ENCODE measurements at regions not wholly inside any gene's neighbourhood (a gene's known extent, or its start where the extent isn't known, plus 50 kb on each side); places are given as distances from the start of the nearest gene placed in this dataset.

GRCh38 chr4:52266537-52267137, 215.5 kb downstream of the SPATA18 start:
- no TSS peak for BruUV-seq (replicated peaks)
- H3K4me2 ChIP-seq: peak overlapping the region; percentile 54
- no peaks in the 10 kb centered on the region; the same call in 1 of the 2 replicates for H3F3A ChIP-seq (ENCODE audit: insufficient read depth, low read depth)
- no peaks in the 10 kb centered on the region for H3K9me3 ChIP-seq (ENCODE audit: insufficient read depth, low read depth)
- no peaks in the 10 kb centered on the region for H3K27me3 ChIP-seq (ENCODE audit: insufficient read depth, low read depth)
- peak overlapping the region; percentile 79 for H3K27ac ChIP-seq
- peaks cover 22% of the 10 kb centered on the region for H3K4me1 ChIP-seq (replicated peaks; ENCODE audit: insufficient read depth)
- no peaks in the 10 kb centered on the region for H3K9me2 ChIP-seq (ENCODE audit: insufficient read depth)
- no peaks in the 10 kb centered on the region for H3K36me3 ChIP-seq (ENCODE audit: low read depth)
- H3K79me2 ChIP-seq (ENCODE audit: low read depth): no peaks in the 10 kb centered on the region
- H3K4me3 ChIP-seq: no peak overlapping the region
- TF ChIP-seq EZH2 (IDR thresholded peaks at IDR 0.05; ENCODE audit: low read depth) (no peak), CTCF (conservative IDR thresholded peaks at IDR 0.05) (no peak)
- CTCF ChIA-PET: no interaction called here
- DNase-seq: no peak
- intact Hi-C loops (cut with micrococcal nuclease; ENCODE audit: unreplicated experiment): no loop called here
- POLR2A ChIA-PET (ENCODE audit: unreplicated experiment): no interaction called here
- no peaks in the 10 kb centered on the region for H4K20me1 ChIP-seq (ENCODE audit: insufficient read depth)
- H2AFZ ChIP-seq: no peak overlapping the region

DNA sequence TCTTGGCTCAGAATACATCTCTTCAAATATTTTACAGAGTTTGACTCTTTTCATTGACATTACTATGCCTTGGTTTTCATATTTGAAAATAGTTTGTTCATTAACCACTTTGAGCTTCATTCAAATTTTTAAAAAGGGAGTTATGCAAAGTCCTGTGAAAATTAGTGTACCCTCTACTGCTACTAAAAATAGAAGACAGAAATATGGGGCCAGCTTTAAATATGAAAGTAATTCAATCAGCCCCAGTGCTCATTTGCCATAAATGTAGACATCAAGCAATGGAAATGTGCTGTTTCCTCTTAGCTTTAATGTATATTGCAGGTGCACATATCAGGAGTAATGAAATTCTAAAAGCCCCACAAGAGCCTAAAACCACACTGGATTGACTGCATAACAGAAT, 218.7 kb downstream of the SPATA18 start:
- Histone ChIP-seq H3K4me3 (no peak overlapping the region), H3K27ac (no peak overlapping the region), H2AFZ (no peak overlapping the region), H3K36me3 (ENCODE audit: low read depth) (no peaks in the 10 kb centered on the region), H3K9me3 (ENCODE audit: insufficient read depth, low read depth) (no peaks in the 10 kb centered on the region), H3K79me2 (ENCODE audit: low read depth) (no peaks in the 10 kb centered on the region), H3K4me1 (replicated peaks; ENCODE audit: insufficient read depth) (peaks cover 21% of the 10 kb centered on the region), H3F3A (ENCODE audit: insufficient read depth, low read depth) (no peaks in the 10 kb centered on the region), H3K4me2 (no peak overlapping the region), H3K9me2 (ENCODE audit: insufficient read depth) (no peaks in the 10 kb centered on the region), H3K27me3 (ENCODE audit: insufficient read depth, low read depth) (no peaks in the 10 kb centered on the region), H4K20me1 (ENCODE audit: insufficient read depth) (no peaks in the 10 kb centered on the region)
- intact Hi-C loops (cut with micrococcal nuclease; ENCODE audit: unreplicated experiment): no loop called here
- DNase-seq: no peak
- ChIA-PET CTCF (no interaction called here), POLR2A (ENCODE audit: unreplicated experiment) (no interaction called here)
- no TSS peak for BruUV-seq (replicated peaks)
- TF ChIP-seq CTCF (conservative IDR thresholded peaks at IDR 0.05) (no peak), EZH2 (IDR thresholded peaks at IDR 0.05; ENCODE audit: low read depth) (no peak)

- no peak for DNase-seq
- H3K9me3 ChIP-seq (ENCODE audit: insufficient read depth, low read depth): no peaks in the 10 kb centered on the region
- TF ChIP-seq EZH2 (IDR thresholded peaks at IDR 0.05; ENCODE audit: low read depth) (no peak), CTCF (conservative IDR thresholded peaks at IDR 0.05) (no peak)
- no peak overlapping the region for H3K27ac ChIP-seq
- no peaks in the 10 kb centered on the region for H3K9me2 ChIP-seq (ENCODE audit: insufficient read depth)
- no peak overlapping the region for H3K4me3 ChIP-seq
- ChIA-PET POLR2A (ENCODE audit: unreplicated experiment) (no interaction called here), CTCF (no interaction called here)
- intact Hi-C loops (cut with micrococcal nuclease; ENCODE audit: unreplicated experiment): no loop called here
- no peaks in the 10 kb centered on the region for H3K79me2 ChIP-seq (ENCODE audit: low read depth)
- H4K20me1 ChIP-seq (ENCODE audit: insufficient read depth): no peaks in the 10 kb centered on the region
- no peaks in the 10 kb centered on the region for H3K27me3 ChIP-seq (ENCODE audit: insufficient read depth, low read depth)
- H3F3A ChIP-seq (ENCODE audit: insufficient read depth, low read depth): no peaks in the 10 kb centered on the region
- no peaks in the 10 kb centered on the region for H3K36me3 ChIP-seq (ENCODE audit: low read depth)
- H2AFZ ChIP-seq: no peak overlapping the region
- BruUV-seq (replicated peaks): no TSS peak
- H3K4me2 ChIP-seq: no peak overlapping the region
- H3K4me1 ChIP-seq (replicated peaks; ENCODE audit: insufficient read depth): no peaks in the 10 kb centered on the region
Measured at GRCh38 chr4:52273885-52274284, 222.8 kb downstream of the SPATA18 start.

All from PC-9 (cell line).